Esophagus muscularis mucosa (tissue), 3 donors: ENCODE measurements at regions not wholly inside any gene's neighbourhood (a gene's known extent, or its start where the extent isn't known, plus 50 kb on each side); places are given as distances from the start of the nearest gene placed in this dataset.

ENCODE experiments used
- POLR2A ChIP-seq: fragments of 450-650 bp; IDR thresholded peaks from one replicate; pipeline ENCODE4 v1.6.1; 2017; ENCODE audit warnings: antibody characterized with exemption, moderate library complexity, mild to moderate bottlenecking, low read depth
- POLR2AphosphoS5 ChIP-seq, 2 donors: sonication (generic); formaldehyde crosslinking; IDR thresholded peaks; one replicate each; pipeline ENCODE4 v1.6.1; 2017; ENCODE audit warnings: antibody characterized with exemption in 2 of 2
- TF ChIP-seq, protein P1 (sequence below), 3 experiments: fragments of 200-600 bp in 2 of 3; fragments of 450-650 bp in 1 of 3; sonication (generic) in 2 of 3; IDR thresholded peaks; one replicate each; pipeline ENCODE4 v1.5.1; 2017 to 2019; ENCODE audit warnings: antibody characterized with exemption in 3 of 3, mild to moderate bottlenecking in 2 of 3, moderate library complexity in 1 of 3

DNA sequence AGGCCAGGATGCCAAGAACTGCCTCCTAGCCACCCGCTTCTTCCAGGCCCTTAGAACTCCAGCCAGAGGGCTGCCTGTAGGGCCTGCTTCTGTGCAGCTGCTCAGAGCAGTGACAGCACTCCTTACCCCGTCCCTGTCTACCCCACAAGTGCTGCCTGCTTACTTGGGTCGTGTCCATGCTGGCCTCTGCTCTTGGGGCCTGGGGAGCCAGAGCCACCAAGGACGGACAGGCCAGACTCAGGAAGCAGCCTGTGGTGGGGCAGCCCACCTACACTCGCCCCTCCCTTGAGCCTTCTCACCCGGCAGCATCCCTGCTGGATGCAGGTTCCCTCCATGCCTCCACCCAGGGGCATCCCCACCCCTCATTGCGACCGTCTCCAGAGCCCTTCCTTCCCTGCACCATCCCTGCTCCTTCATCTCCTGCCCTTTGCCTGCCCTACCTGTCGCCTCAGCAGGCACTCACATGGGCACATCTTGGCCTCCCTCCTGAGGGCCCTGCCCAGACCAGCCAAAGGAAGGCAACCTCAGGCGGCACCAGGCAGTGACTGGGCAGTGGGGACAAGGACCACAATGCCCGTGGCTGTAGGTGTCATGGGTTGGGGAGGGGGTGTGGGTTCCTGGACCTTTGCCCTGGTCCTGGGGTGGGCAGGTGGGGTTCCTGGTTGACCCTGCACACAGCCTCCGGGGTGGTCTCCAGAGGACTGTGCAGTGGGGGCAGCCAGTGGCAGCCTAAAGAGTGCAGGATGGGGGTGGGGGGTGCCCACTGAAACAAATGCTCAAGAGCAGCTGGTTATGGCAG lies 78.0 kb upstream of the TNS3 start:
- TF ChIP-seq, protein P1, sequence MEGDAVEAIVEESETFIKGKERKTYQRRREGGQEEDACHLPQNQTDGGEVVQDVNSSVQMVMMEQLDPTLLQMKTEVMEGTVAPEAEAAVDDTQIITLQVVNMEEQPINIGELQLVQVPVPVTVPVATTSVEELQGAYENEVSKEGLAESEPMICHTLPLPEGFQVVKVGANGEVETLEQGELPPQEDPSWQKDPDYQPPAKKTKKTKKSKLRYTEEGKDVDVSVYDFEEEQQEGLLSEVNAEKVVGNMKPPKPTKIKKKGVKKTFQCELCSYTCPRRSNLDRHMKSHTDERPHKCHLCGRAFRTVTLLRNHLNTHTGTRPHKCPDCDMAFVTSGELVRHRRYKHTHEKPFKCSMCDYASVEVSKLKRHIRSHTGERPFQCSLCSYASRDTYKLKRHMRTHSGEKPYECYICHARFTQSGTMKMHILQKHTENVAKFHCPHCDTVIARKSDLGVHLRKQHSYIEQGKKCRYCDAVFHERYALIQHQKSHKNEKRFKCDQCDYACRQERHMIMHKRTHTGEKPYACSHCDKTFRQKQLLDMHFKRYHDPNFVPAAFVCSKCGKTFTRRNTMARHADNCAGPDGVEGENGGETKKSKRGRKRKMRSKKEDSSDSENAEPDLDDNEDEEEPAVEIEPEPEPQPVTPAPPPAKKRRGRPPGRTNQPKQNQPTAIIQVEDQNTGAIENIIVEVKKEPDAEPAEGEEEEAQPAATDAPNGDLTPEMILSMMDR (IDR thresholded peaks at IDR 0.05), result no peak
- no peak for TF ChIP-seq POLR2A
- no peak for TF ChIP-seq POLR2AphosphoS5 (IDR thresholded peaks at IDR 0.05)
